RWPE2 (cell line): ENCODE measurements at regions not wholly inside any gene's neighbourhood (a gene's known extent, or its start where the extent isn't known, plus 50 kb on each side); places are given as distances from the start of the nearest gene placed in this dataset.

Source experiments
- ATAC-seq: fragments of 200-7000 bp; cut with Tn5 transposase; 3 replicates; pipeline ENCODE4 v1.9.1; 2021; ENCODE audit warnings: low read depth
- DNase-seq: peaks from one replicate; pipeline ENCODE4 v3.0.0-alpha.2; 2020; ENCODE audit warnings: low spot score
- H3K27ac ChIP-seq: fragments of 450-650 bp; 2 replicates; pipeline ENCODE4 v1.5.1; 2017; ENCODE audit warnings: mild to moderate bottlenecking; ENCODE audit not compliant: poor library complexity, severe bottlenecking
- H3K27me3 ChIP-seq: fragments of 250-450 bp; sonication (Bioruptor Pico); 2 replicates; pipeline ENCODE4 v1.5.1; 2021; ENCODE audit warnings: mild to moderate bottlenecking, moderate library complexity; ENCODE audit not compliant: insufficient read depth, poor library complexity, severe bottlenecking
- H3K36me3 ChIP-seq: fragments of 250-450 bp; sonication (Bioruptor Pico); 2 replicates; pipeline ENCODE4 v1.5.1; 2020; ENCODE audit warnings: low read depth, mild to moderate bottlenecking, moderate library complexity
- H3K4me1 ChIP-seq: fragments of 250-450 bp; sonication (Bioruptor Pico); 2 replicates; pipeline ENCODE4 v1.5.1; 2021; ENCODE audit warnings: mild to moderate bottlenecking, moderate library complexity; ENCODE audit not compliant: insufficient read depth, poor library complexity, severe bottlenecking
- H3K4me3 ChIP-seq: fragments of 250-450 bp; sonication (Bioruptor Pico); 2 replicates; pipeline ENCODE4 v1.5.1; 2021; ENCODE audit warnings: mild to moderate bottlenecking, moderate library complexity; ENCODE audit not compliant: severe bottlenecking
- H3K9me3 ChIP-seq: fragments of 250-450 bp; sonication (Bioruptor Pico); 2 replicates; pipeline ENCODE4 v1.5.1; 2021; ENCODE audit warnings: mild to moderate bottlenecking, moderate library complexity; ENCODE audit not compliant: severe bottlenecking
- TF ChIP-seq, protein P1 (sequence below): fragments of 450-650 bp; IDR thresholded peaks from one replicate; pipeline ENCODE4 v1.5.1; 2017; ENCODE audit warnings: mild to moderate bottlenecking, moderate library complexity; ENCODE audit not compliant: poor library complexity, severe bottlenecking

DNA sequence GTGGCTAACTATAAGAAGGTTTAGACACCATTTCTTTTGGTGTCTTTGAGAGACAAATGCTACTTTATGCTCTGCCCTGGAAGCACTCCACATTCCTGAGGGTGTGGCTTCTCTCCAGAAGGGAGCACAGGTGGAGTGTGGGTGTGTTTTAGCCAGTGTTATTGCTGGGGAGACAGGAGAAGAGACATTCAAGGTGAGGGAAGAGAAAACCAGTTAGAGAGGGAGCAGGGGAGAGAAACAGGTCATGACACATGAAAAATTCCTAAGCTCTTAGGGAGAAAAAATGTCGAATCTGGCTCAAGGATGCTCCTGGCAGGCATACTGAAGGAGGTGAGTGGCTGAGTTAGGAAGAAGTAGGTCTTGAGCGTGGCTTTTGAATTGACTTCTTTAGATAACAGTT lies 292.8 kb downstream of the CLIC5 start:
- Histone ChIP-seq H3K27ac (no peak overlapping the region), H3K9me3 (no peaks in the 10 kb centered on the region), H3K36me3 (no peaks in the 10 kb centered on the region), H3K27me3 (no peaks in the 10 kb centered on the region), H3K4me3 (no peak overlapping the region), H3K4me1 (peaks cover 3% of the 10 kb centered on the region)
- TF ChIP-seq, protein P1, sequence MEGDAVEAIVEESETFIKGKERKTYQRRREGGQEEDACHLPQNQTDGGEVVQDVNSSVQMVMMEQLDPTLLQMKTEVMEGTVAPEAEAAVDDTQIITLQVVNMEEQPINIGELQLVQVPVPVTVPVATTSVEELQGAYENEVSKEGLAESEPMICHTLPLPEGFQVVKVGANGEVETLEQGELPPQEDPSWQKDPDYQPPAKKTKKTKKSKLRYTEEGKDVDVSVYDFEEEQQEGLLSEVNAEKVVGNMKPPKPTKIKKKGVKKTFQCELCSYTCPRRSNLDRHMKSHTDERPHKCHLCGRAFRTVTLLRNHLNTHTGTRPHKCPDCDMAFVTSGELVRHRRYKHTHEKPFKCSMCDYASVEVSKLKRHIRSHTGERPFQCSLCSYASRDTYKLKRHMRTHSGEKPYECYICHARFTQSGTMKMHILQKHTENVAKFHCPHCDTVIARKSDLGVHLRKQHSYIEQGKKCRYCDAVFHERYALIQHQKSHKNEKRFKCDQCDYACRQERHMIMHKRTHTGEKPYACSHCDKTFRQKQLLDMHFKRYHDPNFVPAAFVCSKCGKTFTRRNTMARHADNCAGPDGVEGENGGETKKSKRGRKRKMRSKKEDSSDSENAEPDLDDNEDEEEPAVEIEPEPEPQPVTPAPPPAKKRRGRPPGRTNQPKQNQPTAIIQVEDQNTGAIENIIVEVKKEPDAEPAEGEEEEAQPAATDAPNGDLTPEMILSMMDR: no peak
- ATAC-seq (peak; percentile 68), DNase-seq (no peak)

DNA sequence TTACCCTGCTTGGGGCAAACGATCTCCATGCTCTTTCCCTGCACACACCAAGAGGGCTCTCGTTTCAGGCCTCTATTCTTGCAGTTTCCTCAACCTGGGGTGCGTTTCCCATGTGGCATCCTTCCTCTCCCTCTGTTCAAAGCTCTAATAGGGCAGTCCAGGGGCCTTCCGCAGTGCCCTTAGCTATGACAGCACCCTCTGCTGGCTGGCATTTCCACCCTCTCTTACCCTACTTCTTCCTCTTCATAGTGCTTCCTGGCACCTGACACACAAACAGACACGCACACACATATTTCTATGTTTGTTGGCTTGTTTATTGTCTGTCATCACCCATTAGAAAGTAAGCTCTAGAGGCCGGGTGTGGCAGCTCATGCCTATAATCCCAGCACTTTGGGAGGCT lies 294.0 kb downstream of the CLIC5 start:
- no peaks in the 10 kb centered on the region for H3K36me3 ChIP-seq
- no peaks in the 10 kb centered on the region for H3K27me3 ChIP-seq
- H3K27ac ChIP-seq: no peak overlapping the region
- TF ChIP-seq, protein P1: no peak
- H3K9me3 ChIP-seq: no peaks in the 10 kb centered on the region
- no peak for DNase-seq
- no peak overlapping the region for H3K4me3 ChIP-seq
- ATAC-seq: no peak
- H3K4me1 ChIP-seq: peaks cover 3% of the 10 kb centered on the region

DNA sequence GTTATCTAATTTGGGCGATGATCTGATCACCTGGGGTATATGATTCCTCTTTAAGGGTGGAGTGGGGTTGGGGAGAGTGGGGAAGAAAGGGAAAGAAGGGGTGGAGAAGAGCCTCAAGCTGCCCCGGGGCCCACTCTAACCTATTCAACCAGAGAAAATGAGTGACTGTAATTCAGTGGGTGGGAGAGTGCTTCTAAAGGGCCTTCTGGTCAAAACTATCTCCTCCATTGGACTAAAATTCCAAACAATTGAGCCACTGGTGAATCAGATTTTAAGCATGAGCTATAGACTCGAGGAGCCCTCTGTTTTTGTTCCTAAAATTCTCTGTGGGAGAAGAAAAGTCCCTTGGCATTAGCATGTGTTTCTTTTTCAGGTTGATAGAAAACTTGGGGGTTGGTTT lies 296.8 kb downstream of the CLIC5 start:
- no peaks in the 10 kb centered on the region for H3K9me3 ChIP-seq
- no peaks in the 10 kb centered on the region for H3K36me3 ChIP-seq
- peaks cover 4% of the 10 kb centered on the region for H3K4me1 ChIP-seq
- ATAC-seq (no peak), DNase-seq (no peak)
- H3K27me3 ChIP-seq: no peaks in the 10 kb centered on the region
- TF ChIP-seq, protein P1: no peak
- no peak overlapping the region for H3K4me3 ChIP-seq
- no peak overlapping the region for H3K27ac ChIP-seq

DNA sequence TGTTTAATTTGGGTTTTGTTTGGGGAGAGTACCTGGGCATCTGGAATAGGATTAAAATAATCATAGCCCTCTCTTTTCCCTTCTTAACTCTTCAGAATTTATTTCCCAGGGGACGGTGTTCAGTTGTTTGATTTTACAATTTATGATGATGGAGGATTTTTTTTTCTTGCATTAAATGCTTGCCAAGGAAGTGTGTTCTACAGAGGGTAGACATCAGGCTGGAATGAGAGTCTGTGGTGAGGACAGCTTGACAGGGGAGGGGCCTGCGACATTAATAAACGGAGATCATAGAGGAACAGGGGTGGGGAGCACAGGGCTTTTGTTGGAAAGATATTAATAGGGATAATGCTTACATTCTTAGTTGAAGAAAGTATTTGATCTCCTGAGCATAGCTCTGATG lies 297.5 kb downstream of the CLIC5 start:
- H3K4me1 ChIP-seq: peaks cover 4% of the 10 kb centered on the region
- TF ChIP-seq, protein P1: no peak
- H3K36me3 ChIP-seq: no peaks in the 10 kb centered on the region
- H3K27ac ChIP-seq: no peak overlapping the region
- H3K27me3 ChIP-seq: no peaks in the 10 kb centered on the region
- DNase-seq: no peak
- H3K4me3 ChIP-seq: no peak overlapping the region
- no peak for ATAC-seq
- H3K9me3 ChIP-seq: no peaks in the 10 kb centered on the region

DNA sequence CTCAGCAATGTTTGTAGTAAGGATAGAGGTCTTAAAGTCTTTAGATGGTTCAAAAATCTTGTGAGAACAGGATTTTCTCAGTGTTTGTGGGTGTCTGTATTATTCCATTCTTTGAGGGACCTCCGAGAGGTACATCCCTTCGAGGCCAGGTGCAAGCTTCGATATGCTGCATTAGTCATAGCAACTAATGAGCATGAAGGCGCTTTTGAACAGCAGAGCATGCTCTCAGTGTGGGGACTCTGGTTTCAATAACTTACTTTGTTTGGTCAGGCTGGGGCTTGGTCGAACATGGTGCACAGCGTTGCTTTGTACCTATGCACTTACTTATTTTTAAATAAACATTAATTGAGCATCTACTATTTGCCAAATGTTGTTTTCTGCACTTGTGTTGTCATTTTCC lies 297.9 kb downstream of the CLIC5 start:
- TF ChIP-seq, protein P1: no peak
- peaks cover 4% of the 10 kb centered on the region for H3K4me1 ChIP-seq
- ATAC-seq (no peak), DNase-seq (no peak)
- no peaks in the 10 kb centered on the region for H3K9me3 ChIP-seq
- no peaks in the 10 kb centered on the region for H3K36me3 ChIP-seq
- no peak overlapping the region for H3K27ac ChIP-seq
- no peaks in the 10 kb centered on the region for H3K27me3 ChIP-seq
- H3K4me3 ChIP-seq: no peak overlapping the region
